ENCODE measurements at regions not wholly inside any gene's neighbourhood (a gene's known extent, or its start where the extent isn't known, plus 50 kb on each side); places are given as distances from the start of the nearest gene placed in this dataset.

DNA sequence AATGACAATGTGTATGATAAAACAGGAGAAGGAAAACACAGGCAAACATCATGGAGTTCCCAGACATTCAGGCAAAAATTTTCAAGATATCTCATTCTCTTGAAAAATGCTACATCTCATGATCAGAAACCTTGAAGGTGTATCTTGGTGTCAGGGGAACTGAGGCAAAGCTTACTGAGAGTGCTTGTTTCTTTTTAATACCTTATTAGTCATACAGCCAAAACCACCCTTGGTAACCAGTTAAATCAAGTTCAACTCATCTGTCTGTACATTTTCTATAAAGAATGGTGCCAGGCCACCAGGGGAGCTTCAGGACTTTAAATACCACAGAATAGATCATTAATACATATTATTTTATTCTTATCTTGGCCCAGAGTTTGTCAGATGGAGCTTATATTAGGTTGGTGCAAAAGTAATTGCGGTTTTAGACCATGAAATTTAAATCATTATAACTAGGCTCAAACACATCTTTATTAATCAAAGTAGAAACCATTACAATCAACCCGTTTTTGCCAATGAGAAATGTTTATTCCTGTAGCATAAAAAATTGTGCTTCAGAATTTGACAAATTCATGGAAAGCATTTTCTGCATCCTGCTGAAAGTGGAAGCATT is 1036.0 kb downstream of the AMY1C start:
- TF ChIP-seq, protein P1, sequence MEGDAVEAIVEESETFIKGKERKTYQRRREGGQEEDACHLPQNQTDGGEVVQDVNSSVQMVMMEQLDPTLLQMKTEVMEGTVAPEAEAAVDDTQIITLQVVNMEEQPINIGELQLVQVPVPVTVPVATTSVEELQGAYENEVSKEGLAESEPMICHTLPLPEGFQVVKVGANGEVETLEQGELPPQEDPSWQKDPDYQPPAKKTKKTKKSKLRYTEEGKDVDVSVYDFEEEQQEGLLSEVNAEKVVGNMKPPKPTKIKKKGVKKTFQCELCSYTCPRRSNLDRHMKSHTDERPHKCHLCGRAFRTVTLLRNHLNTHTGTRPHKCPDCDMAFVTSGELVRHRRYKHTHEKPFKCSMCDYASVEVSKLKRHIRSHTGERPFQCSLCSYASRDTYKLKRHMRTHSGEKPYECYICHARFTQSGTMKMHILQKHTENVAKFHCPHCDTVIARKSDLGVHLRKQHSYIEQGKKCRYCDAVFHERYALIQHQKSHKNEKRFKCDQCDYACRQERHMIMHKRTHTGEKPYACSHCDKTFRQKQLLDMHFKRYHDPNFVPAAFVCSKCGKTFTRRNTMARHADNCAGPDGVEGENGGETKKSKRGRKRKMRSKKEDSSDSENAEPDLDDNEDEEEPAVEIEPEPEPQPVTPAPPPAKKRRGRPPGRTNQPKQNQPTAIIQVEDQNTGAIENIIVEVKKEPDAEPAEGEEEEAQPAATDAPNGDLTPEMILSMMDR (IDR thresholded peaks at IDR 0.05), result no peak
- no peak for TF ChIP-seq POLR2A (IDR thresholded peaks at IDR 0.05)
